Liver (tissue), 3 donors: ENCODE measurements at regions not wholly inside any gene's neighbourhood (a gene's known extent, or its start where the extent isn't known, plus 50 kb on each side); places are given as distances from the start of the nearest gene placed in this dataset.

Experiments used
- EGR1 ChIP-seq, 2 donors: IDR thresholded peaks; 2 replicates each; pipeline ENCODE4 v1.6.1; 2016 to 2018; ENCODE audit warnings: antibody characterized with exemption in 2 of 2, low read depth in 2 of 2
- GABPA ChIP-seq, 2 donors: IDR thresholded peaks in 1 of 2; conservative IDR thresholded peaks in 1 of 2; 2 replicates each; pipeline ENCODE4 v1.6.1; 2016; ENCODE audit warnings: antibody characterized with exemption in 2 of 2, mild to moderate bottlenecking in 1 of 2, moderate library complexity in 1 of 2
- HNF4A ChIP-seq, 2 donors: conservative IDR thresholded peaks; 2 replicates each; pipeline ENCODE4 v1.6.1; 2016; ENCODE audit warnings: antibody characterized with exemption in 2 of 2, mild to moderate bottlenecking in 2 of 2
- HNF4G ChIP-seq: IDR thresholded peaks from 2 replicates; pipeline ENCODE4 v1.6.1; 2016; ENCODE audit warnings: antibody characterized with exemption
- JUND ChIP-seq, 2 donors: IDR thresholded peaks; 2 replicates each; pipeline ENCODE4 v1.6.1; 2016; ENCODE audit warnings: antibody characterized with exemption in 2 of 2
- RAD21 ChIP-seq, 2 donors: IDR thresholded peaks; 2 replicates each; pipeline ENCODE4 v1.6.1; 2016; ENCODE audit warnings: antibody characterized with exemption in 2 of 2, mild to moderate bottlenecking in 2 of 2
- SP1 ChIP-seq: IDR thresholded peaks from 2 replicates; pipeline ENCODE4 v1.6.1; 2018; ENCODE audit warnings: antibody characterized with exemption, mild to moderate bottlenecking
- TAF1 ChIP-seq: conservative IDR thresholded peaks from 2 replicates; pipeline ENCODE4 v1.6.1; 2016; ENCODE audit warnings: antibody characterized with exemption, mild to moderate bottlenecking
- YY1 ChIP-seq: IDR thresholded peaks from 2 replicates; pipeline ENCODE4 v1.6.1; 2016; ENCODE audit warnings: antibody characterized with exemption, mild to moderate bottlenecking
- TF ChIP-seq, protein P1 (sequence below): fragments of 150-350 bp; IDR thresholded peaks from 2 replicates; pipeline ENCODE4 v1.5.1; 2017; ENCODE audit warnings: improper control_type of control experiment, low read depth, low read length; ENCODE audit not compliant: missing input control
- TF ChIP-seq, protein P2 (sequence below): IDR thresholded peaks from 2 replicates; pipeline ENCODE4 v1.6.1; 2016; ENCODE audit warnings: antibody characterized with exemption
- TF ChIP-seq, protein P3 (sequence below): IDR thresholded peaks from 2 replicates; pipeline ENCODE4 v1.6.1; 2016; ENCODE audit warnings: antibody characterized with exemption
- TF ChIP-seq, protein P4 (sequence below): IDR thresholded peaks from 2 replicates; pipeline ENCODE4 v1.6.1; 2016; ENCODE audit warnings: antibody characterized with exemption, mild to moderate bottlenecking
- donor health status: healthy.
- donor health status: healthy.

DNA sequence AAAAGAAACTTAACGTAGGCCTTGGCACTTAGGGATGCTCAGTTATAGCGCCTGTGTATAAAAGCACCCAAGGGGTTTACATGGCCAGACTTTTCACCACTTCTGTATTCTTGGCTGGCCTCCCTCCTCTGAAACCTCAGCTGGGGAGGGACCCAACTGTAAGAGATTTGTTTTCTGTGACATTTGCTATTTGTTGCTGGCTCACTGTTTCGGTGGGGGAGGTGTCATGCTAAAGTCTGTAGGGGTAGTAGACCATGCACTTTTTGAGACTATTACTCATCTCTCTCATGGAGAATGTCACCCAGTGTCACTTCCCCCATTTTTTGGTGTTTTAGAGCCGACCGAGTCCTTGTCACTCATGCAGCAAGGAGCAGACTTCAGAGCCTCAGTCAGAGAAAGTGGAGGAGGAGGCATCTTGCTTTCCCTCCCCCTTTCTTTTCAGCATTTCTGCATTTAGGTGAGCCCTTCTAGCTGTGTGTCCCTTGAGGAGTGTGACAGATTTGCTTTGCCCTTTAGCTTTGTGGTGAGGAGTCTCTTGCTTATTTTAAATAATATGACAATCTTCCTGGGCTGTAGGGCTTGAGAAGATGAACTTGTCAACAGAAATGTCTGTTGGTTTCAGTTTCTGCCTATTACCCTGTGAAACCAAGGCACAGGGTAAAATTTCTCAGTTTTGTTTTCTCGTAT is 160.1 kb downstream of the FASLG start:
- TF ChIP-seq, protein P1, sequence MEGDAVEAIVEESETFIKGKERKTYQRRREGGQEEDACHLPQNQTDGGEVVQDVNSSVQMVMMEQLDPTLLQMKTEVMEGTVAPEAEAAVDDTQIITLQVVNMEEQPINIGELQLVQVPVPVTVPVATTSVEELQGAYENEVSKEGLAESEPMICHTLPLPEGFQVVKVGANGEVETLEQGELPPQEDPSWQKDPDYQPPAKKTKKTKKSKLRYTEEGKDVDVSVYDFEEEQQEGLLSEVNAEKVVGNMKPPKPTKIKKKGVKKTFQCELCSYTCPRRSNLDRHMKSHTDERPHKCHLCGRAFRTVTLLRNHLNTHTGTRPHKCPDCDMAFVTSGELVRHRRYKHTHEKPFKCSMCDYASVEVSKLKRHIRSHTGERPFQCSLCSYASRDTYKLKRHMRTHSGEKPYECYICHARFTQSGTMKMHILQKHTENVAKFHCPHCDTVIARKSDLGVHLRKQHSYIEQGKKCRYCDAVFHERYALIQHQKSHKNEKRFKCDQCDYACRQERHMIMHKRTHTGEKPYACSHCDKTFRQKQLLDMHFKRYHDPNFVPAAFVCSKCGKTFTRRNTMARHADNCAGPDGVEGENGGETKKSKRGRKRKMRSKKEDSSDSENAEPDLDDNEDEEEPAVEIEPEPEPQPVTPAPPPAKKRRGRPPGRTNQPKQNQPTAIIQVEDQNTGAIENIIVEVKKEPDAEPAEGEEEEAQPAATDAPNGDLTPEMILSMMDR = no peak
- no peak for TF ChIP-seq JUND (IDR thresholded peaks at IDR 0.05)
- TF ChIP-seq, protein P2, sequence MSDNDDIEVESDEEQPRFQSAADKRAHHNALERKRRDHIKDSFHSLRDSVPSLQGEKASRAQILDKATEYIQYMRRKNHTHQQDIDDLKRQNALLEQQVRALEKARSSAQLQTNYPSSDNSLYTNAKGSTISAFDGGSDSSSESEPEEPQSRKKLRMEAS = no peak
- TF ChIP-seq, protein P3, sequence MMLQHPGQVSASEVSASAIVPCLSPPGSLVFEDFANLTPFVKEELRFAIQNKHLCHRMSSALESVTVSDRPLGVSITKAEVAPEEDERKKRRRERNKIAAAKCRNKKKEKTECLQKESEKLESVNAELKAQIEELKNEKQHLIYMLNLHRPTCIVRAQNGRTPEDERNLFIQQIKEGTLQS = no peak
- TF ChIP-seq RAD21 (IDR thresholded peaks at IDR 0.05) = no peak
- TF ChIP-seq, protein P4, sequence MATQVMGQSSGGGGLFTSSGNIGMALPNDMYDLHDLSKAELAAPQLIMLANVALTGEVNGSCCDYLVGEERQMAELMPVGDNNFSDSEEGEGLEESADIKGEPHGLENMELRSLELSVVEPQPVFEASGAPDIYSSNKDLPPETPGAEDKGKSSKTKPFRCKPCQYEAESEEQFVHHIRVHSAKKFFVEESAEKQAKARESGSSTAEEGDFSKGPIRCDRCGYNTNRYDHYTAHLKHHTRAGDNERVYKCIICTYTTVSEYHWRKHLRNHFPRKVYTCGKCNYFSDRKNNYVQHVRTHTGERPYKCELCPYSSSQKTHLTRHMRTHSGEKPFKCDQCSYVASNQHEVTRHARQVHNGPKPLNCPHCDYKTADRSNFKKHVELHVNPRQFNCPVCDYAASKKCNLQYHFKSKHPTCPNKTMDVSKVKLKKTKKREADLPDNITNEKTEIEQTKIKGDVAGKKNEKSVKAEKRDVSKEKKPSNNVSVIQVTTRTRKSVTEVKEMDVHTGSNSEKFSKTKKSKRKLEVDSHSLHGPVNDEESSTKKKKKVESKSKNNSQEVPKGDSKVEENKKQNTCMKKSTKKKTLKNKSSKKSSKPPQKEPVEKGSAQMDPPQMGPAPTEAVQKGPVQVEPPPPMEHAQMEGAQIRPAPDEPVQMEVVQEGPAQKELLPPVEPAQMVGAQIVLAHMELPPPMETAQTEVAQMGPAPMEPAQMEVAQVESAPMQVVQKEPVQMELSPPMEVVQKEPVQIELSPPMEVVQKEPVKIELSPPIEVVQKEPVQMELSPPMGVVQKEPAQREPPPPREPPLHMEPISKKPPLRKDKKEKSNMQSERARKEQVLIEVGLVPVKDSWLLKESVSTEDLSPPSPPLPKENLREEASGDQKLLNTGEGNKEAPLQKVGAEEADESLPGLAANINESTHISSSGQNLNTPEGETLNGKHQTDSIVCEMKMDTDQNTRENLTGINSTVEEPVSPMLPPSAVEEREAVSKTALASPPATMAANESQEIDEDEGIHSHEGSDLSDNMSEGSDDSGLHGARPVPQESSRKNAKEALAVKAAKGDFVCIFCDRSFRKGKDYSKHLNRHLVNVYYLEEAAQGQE = no peak
- no peak for TF ChIP-seq YY1
- no peak for TF ChIP-seq EGR1 (IDR thresholded peaks at IDR 0.05; ENCODE audit: low read depth in 2 of 2)
- TF ChIP-seq HNF4G = no peak
- TF ChIP-seq HNF4A (conservative IDR thresholded peaks at IDR 0.05) = no peak
- no peak for TF ChIP-seq SP1
- TF ChIP-seq TAF1 = no peak
- TF ChIP-seq GABPA (IDR thresholded peaks at IDR 0.05 in 1 of 2, conservative IDR thresholded peaks at IDR 0.05 in 1 of 2) = no peak
